ENCODE measurements at regions not wholly inside any gene's neighbourhood (a gene's known extent, or its start where the extent isn't known, plus 50 kb on each side); places are given as distances from the start of the nearest gene placed in this dataset.

GRCh38 chr1:187267827-187268226 is 439.1 kb downstream of the PLA2G4A start:
- Histone ChIP-seq H3K27ac (ENCODE audit: low read depth) (no peak overlapping the region), H2AFZ (no peak overlapping the region), H3K79me2 (replicated peaks; ENCODE audit: insufficient read depth) (no peaks in the 10 kb centered on the region), H4K20me1 (replicated peaks; ENCODE audit: insufficient read depth) (no peaks in the 10 kb centered on the region), H3K4me1 (ENCODE audit: insufficient read depth) (no peaks in the 10 kb centered on the region; the same call in 1 of the 2 replicates), H3K9me2 (ENCODE audit: insufficient read depth) (no peaks in the 10 kb centered on the region), H3F3A (replicated peaks; ENCODE audit: low read depth) (no peaks in the 10 kb centered on the region), H3K4me3 (no peak overlapping the region), H3K4me2 (no peak overlapping the region), H3K27me3 (ENCODE audit: insufficient read depth) (no peaks in the 10 kb centered on the region), H3K36me3 (ENCODE audit: insufficient read depth) (no peaks in the 10 kb centered on the region)
- no peaks in the 10 kb centered on the region for H3K36me3 Mint-ChIP-seq (ENCODE audit: low read depth)
- DNase-seq (ENCODE audit: low spot score) (no peak), ATAC-seq (no peak)
- no peak overlapping the region for H3K27ac Mint-ChIP-seq
- H3K4me1 Mint-ChIP-seq = peaks cover 7% of the 10 kb centered on the region; the same call in 2 of the 3 replicates
- no peaks in the 10 kb centered on the region for H3K27me3 Mint-ChIP-seq (ENCODE audit: insufficient read depth, low read depth, poor library complexity)
- TF ChIP-seq ZNF114 (CRISPR knock-in tag; IDR thresholded peaks at IDR 0.05) = no peak
- TF ChIP-seq NANOG (IDR thresholded peaks at IDR 0.05; ENCODE audit: borderline replicate concordance) = no peak
- no peak for TF ChIP-seq REST (IDR thresholded peaks at IDR 0.05; ENCODE audit: unreplicated experiment)
- TF ChIP-seq CTCF (conservative IDR thresholded peaks at IDR 0.05; ENCODE audit: low read depth in 2 of 2) = no peak
- no peak for TF ChIP-seq ZNF462 (CRISPR knock-in tag; IDR thresholded peaks at IDR 0.05)
- TF ChIP-seq JUNB (IDR thresholded peaks at IDR 0.05; ENCODE audit: unreplicated experiment) = no peak
- TF ChIP-seq ZNF331 (CRISPR knock-in tag; IDR thresholded peaks at IDR 0.05; ENCODE audit: low read depth) = no peak
- TF ChIP-seq CREB1 (CRISPR knock-in tag; IDR thresholded peaks at IDR 0.05; ENCODE audit: low read depth) = no peak
- no peak for TF ChIP-seq POLR2AphosphoS5 (IDR thresholded peaks at IDR 0.05; ENCODE audit: low read depth)
- TF ChIP-seq ETS1 (IDR thresholded peaks at IDR 0.05) = no peak
- TF ChIP-seq STAT1 (IDR thresholded peaks at IDR 0.05; ENCODE audit: unreplicated experiment) = no peak
- TF ChIP-seq EZH2 (IDR thresholded peaks at IDR 0.05; ENCODE audit: low read depth, unreplicated experiment) = no peak
- no peak for TF ChIP-seq EZH2phosphoT487 (IDR thresholded peaks at IDR 0.05; ENCODE audit: unreplicated experiment)
- H3K9me3 Mint-ChIP-seq = no peaks in the 10 kb centered on the region
- H3K4me3 Mint-ChIP-seq = no peak overlapping the region

All from GM23338 (cell line).